ENCODE measurements at regions not wholly inside any gene's neighbourhood (a gene's known extent, or its start where the extent isn't known, plus 50 kb on each side); places are given as distances from the start of the nearest gene placed in this dataset.

GRCh38 chr5:42875785-42876374, 64.2 kb upstream of the SELENOP start:
- TF ChIP-seq CTCF (IDR thresholded peaks at IDR 0.05) = no peak

GRCh38 chr5:42875211-42875610, 63.5 kb upstream of the SELENOP start:
- TF ChIP-seq CTCF (IDR thresholded peaks at IDR 0.05) = no peak

GRCh38 chr5:42874621-42875198, 63.0 kb upstream of the SELENOP start:
- TF ChIP-seq CTCF (IDR thresholded peaks at IDR 0.05) = no peak

- TF ChIP-seq CTCF (IDR thresholded peaks at IDR 0.05) = no peak
Measured at GRCh38 chr5:42872865-42873264, 61.2 kb upstream of the SELENOP start.

GRCh38 chr5:42870882-42871418, 59.3 kb upstream of the SELENOP start:
- no peak for TF ChIP-seq CTCF (IDR thresholded peaks at IDR 0.05)

All from LNCAP (cell line).